Activated naive CD8-positive, alpha-beta T cell treated with anti-CD3 and anti-CD28 coated beads, Interleukin-2, amount 10 ng/mL, durations not matched to agents 7 days and 5 days (primary cell): ENCODE measurements at regions not wholly inside any gene's neighbourhood (a gene's known extent, or its start where the extent isn't known, plus 50 kb on each side); places are given as distances from the start of the nearest gene placed in this dataset.

Experiments
- ATAC-seq: fragments of 150-1000 bp; cut with Tn5 transposase; one replicate; pipeline ENCODE4 v1.10.0; 2021; ENCODE audit warnings: low read depth, moderate library complexity
- POLR2A ChIA-PET: fragments of 350-600 bp; sonication (Branson Sonifier 250); formaldehyde crosslinking; loops from one replicate; lab custom pipeline; 2021; ENCODE audit warnings: antibody characterized with exemption; lab: Charles Lee
- DNase-seq: peaks from one replicate; pipeline ENCODE4 v3.0.0; 2021
- H3K27ac Mint-ChIP-seq: one replicate; pipeline ENCODE4 v1.8.0; 2022; ENCODE audit warnings: mild to moderate bottlenecking, mixed read lengths
- H3K27me3 Mint-ChIP-seq: one replicate; pipeline ENCODE4 v1.8.0; 2022; ENCODE audit warnings: mild to moderate bottlenecking, moderate library complexity, mixed read lengths
- H3K36me3 Mint-ChIP-seq: one replicate; pipeline ENCODE4 v1.8.0; 2021; ENCODE audit warnings: mild to moderate bottlenecking, mixed read lengths
- H3K4me1 Mint-ChIP-seq: one replicate; pipeline ENCODE4 v1.8.0; 2021; ENCODE audit warnings: mixed read lengths
- H3K4me3 Mint-ChIP-seq: one replicate; pipeline ENCODE4 v1.8.0; 2022; ENCODE audit warnings: mild to moderate bottlenecking, moderate library complexity, mixed read lengths
- H3K9me3 Mint-ChIP-seq: one replicate; pipeline ENCODE4 v1.8.0; 2021; ENCODE audit warnings: mixed read lengths

GRCh38 chr3:20873235-20873634, 687.2 kb upstream of the SGO1 start:
- H3K4me1 Mint-ChIP-seq = no peaks in the 10 kb centered on the region
- DNase-seq = no peak
- H3K9me3 Mint-ChIP-seq = peaks cover 17% of the 10 kb centered on the region
- no peak overlapping the region for H3K4me3 Mint-ChIP-seq
- no peak for ATAC-seq
- H3K36me3 Mint-ChIP-seq = no peaks in the 10 kb centered on the region
- H3K27ac Mint-ChIP-seq = no peak overlapping the region
- no peaks in the 10 kb centered on the region for H3K27me3 Mint-ChIP-seq
- POLR2A ChIA-PET = no interaction called here

- Mint-ChIP-seq H3K4me1 (no peaks in the 10 kb centered on the region), H3K9me3 (peaks cover 13% of the 10 kb centered on the region), H3K4me3 (no peak overlapping the region), H3K36me3 (no peaks in the 10 kb centered on the region), H3K27ac (no peak overlapping the region), H3K27me3 (no peaks in the 10 kb centered on the region)
- POLR2A ChIA-PET = no interaction called here
- ATAC-seq (no peak), DNase-seq (no peak)
Observed at GRCh38 chr3:20870106-20870899, 684.3 kb upstream of the SGO1 start.

- no peak for DNase-seq
- ATAC-seq = no peak
- Mint-ChIP-seq H3K9me3 (peaks cover 14% of the 10 kb centered on the region), H3K4me3 (no peak overlapping the region), H3K4me1 (no peaks in the 10 kb centered on the region), H3K36me3 (no peaks in the 10 kb centered on the region), H3K27ac (no peak overlapping the region), H3K27me3 (no peaks in the 10 kb centered on the region)
- POLR2A ChIA-PET = no interaction called here
Observed at GRCh38 chr3:20865803-20866202, 679.8 kb upstream of the SGO1 start.

- Mint-ChIP-seq H3K27ac (no peak overlapping the region), H3K36me3 (no peaks in the 10 kb centered on the region), H3K4me1 (no peaks in the 10 kb centered on the region), H3K27me3 (no peaks in the 10 kb centered on the region), H3K4me3 (no peak overlapping the region), H3K9me3 (peaks cover 12% of the 10 kb centered on the region)
- ATAC-seq (no peak), DNase-seq (no peak)
- POLR2A ChIA-PET = no interaction called here
Observed at GRCh38 chr3:20861454-20861853, 675.4 kb upstream of the SGO1 start.

GRCh38 chr3:20857636-20858035, 671.6 kb upstream of the SGO1 start:
- Mint-ChIP-seq H3K4me3 (no peak overlapping the region), H3K36me3 (no peaks in the 10 kb centered on the region), H3K4me1 (no peaks in the 10 kb centered on the region), H3K27ac (no peak overlapping the region), H3K27me3 (no peaks in the 10 kb centered on the region), H3K9me3 (peaks cover 3% of the 10 kb centered on the region)
- ATAC-seq = no peak
- DNase-seq = no peak
- POLR2A ChIA-PET = no interaction called here

- Mint-ChIP-seq H3K4me1 (no peaks in the 10 kb centered on the region), H3K4me3 (no peak overlapping the region), H3K9me3 (no peaks in the 10 kb centered on the region), H3K36me3 (no peaks in the 10 kb centered on the region), H3K27me3 (no peaks in the 10 kb centered on the region), H3K27ac (no peak overlapping the region)
- DNase-seq = no peak
- ATAC-seq = no peak
- POLR2A ChIA-PET = no interaction called here
Observed at GRCh38 chr3:20853890-20854289, 667.9 kb upstream of the SGO1 start.

- POLR2A ChIA-PET = no interaction called here
- Mint-ChIP-seq H3K4me3 (no peak overlapping the region), H3K4me1 (no peaks in the 10 kb centered on the region), H3K36me3 (no peaks in the 10 kb centered on the region), H3K27ac (no peak overlapping the region), H3K27me3 (no peaks in the 10 kb centered on the region), H3K9me3 (no peaks in the 10 kb centered on the region)
- DNase-seq (no peak), ATAC-seq (no peak)
Observed at GRCh38 chr3:20852712-20853111, 666.7 kb upstream of the SGO1 start.

GRCh38 chr3:20849975-20850374, 664.0 kb upstream of the SGO1 start:
- DNase-seq = no peak
- H3K36me3 Mint-ChIP-seq = no peaks in the 10 kb centered on the region
- no peak for ATAC-seq
- H3K4me1 Mint-ChIP-seq = no peaks in the 10 kb centered on the region
- H3K9me3 Mint-ChIP-seq = no peaks in the 10 kb centered on the region
- POLR2A ChIA-PET = no interaction called here
- H3K4me3 Mint-ChIP-seq = no peak overlapping the region
- H3K27ac Mint-ChIP-seq = no peak overlapping the region
- H3K27me3 Mint-ChIP-seq = no peaks in the 10 kb centered on the region

GRCh38 chr3:20846832-20847231, 660.8 kb upstream of the SGO1 start:
- Mint-ChIP-seq H3K4me3 (no peak overlapping the region), H3K9me3 (peaks cover 2% of the 10 kb centered on the region), H3K4me1 (no peaks in the 10 kb centered on the region), H3K27me3 (no peaks in the 10 kb centered on the region), H3K27ac (no peak overlapping the region), H3K36me3 (no peaks in the 10 kb centered on the region)
- ATAC-seq = no peak
- no peak for DNase-seq
- POLR2A ChIA-PET = no interaction called here

GRCh38 chr3:20846066-20846465, 660.1 kb upstream of the SGO1 start:
- H3K9me3 Mint-ChIP-seq = peaks cover 2% of the 10 kb centered on the region
- POLR2A ChIA-PET = no interaction called here
- H3K27ac Mint-ChIP-seq = no peak overlapping the region
- H3K4me1 Mint-ChIP-seq = no peaks in the 10 kb centered on the region
- H3K36me3 Mint-ChIP-seq = no peaks in the 10 kb centered on the region
- H3K4me3 Mint-ChIP-seq = no peak overlapping the region
- H3K27me3 Mint-ChIP-seq = no peaks in the 10 kb centered on the region
- ATAC-seq (no peak), DNase-seq (no peak)

GRCh38 chr3:20844851-20845250, 658.8 kb upstream of the SGO1 start:
- Mint-ChIP-seq H3K4me1 (no peaks in the 10 kb centered on the region), H3K4me3 (no peak overlapping the region), H3K9me3 (peaks cover 2% of the 10 kb centered on the region), H3K36me3 (no peaks in the 10 kb centered on the region), H3K27me3 (no peaks in the 10 kb centered on the region), H3K27ac (no peak overlapping the region)
- ATAC-seq (no peak), DNase-seq (no peak)
- POLR2A ChIA-PET = no interaction called here

- H3K36me3 Mint-ChIP-seq = no peaks in the 10 kb centered on the region
Observed at GRCh38 chr3:20842594-20843436, 656.8 kb upstream of the SGO1 start.

GRCh38 chr3:20842002-20842401, 656.0 kb upstream of the SGO1 start:
- Mint-ChIP-seq H3K4me3 (no peak overlapping the region), H3K27ac (no peak overlapping the region), H3K4me1 (no peaks in the 10 kb centered on the region), H3K36me3 (no peaks in the 10 kb centered on the region), H3K9me3 (peaks cover 2% of the 10 kb centered on the region), H3K27me3 (no peaks in the 10 kb centered on the region)
- ATAC-seq (no peak), DNase-seq (no peak)
- POLR2A ChIA-PET = no interaction called here

More at GRCh38 chr3:20842594-20843436, 656.8 kb upstream of the SGO1 start:
- no peaks in the 10 kb centered on the region for H3K4me1 Mint-ChIP-seq
- no peak for DNase-seq
- POLR2A ChIA-PET = no interaction called here
- peaks cover 2% of the 10 kb centered on the region for H3K9me3 Mint-ChIP-seq
- H3K27ac Mint-ChIP-seq = no peak overlapping the region
- no peak for ATAC-seq
- no peak overlapping the region for H3K4me3 Mint-ChIP-seq
- H3K27me3 Mint-ChIP-seq = no peaks in the 10 kb centered on the region
